Brain microvascular endothelial cell (primary cell): ENCODE measurements at regions not wholly inside any gene's neighbourhood (a gene's known extent, or its start where the extent isn't known, plus 50 kb on each side); places are given as distances from the start of the nearest gene placed in this dataset.

ENCODE experiments used
- DNase-seq: peaks from one replicate; pipeline ENCODE4 v3.0.0-alpha.2; 2020
- H3K27ac ChIP-seq: fragments of 250-450 bp; sonication (Bioruptor Pico); 2 replicates; pipeline ENCODE4 v1.5.1; 2020; ENCODE audit warnings: mild to moderate bottlenecking, moderate library complexity
- H3K27me3 ChIP-seq: fragments of 250-450 bp; sonication (Bioruptor Pico); replicated peaks from 2 replicates; pipeline ENCODE4 v1.5.1; 2020; ENCODE audit warnings: mild to moderate bottlenecking
- H3K36me3 ChIP-seq: fragments of 250-450 bp; sonication (Bioruptor Pico); replicated peaks from 2 replicates; pipeline ENCODE4 v1.5.1; 2020; ENCODE audit warnings: mild to moderate bottlenecking
- H3K4me3 ChIP-seq: 2 replicates; pipeline ENCODE4 v1.5.1; 2011; ENCODE audit warnings: low read depth, mild to moderate bottlenecking, control low read depth, low read length, moderate library complexity
- CTCF ChIP-seq: IDR thresholded peaks from 2 replicates; pipeline ENCODE4 v1.5.1; 2011; ENCODE audit warnings: low read depth, mild to moderate bottlenecking, moderate library complexity, low read length, control low read depth, inconsistent platforms; ENCODE audit errors: missing control alignments
- in situ Hi-C: cut with HindIII; loops from 2 replicates; pipeline ENCODE4 v1.10.0; 2017; ENCODE audit warnings: low sequenced_read_pairs, low pct_ligation_motif_present

GRCh38 chr19:33902802-33903488 lies 106.3 kb downstream of the KCTD15 start:
- Histone ChIP-seq H3K27ac (no peak overlapping the region), H3K27me3 (no peaks in the 10 kb centered on the region), H3K4me3 (no peak overlapping the region), H3K36me3 (no peaks in the 10 kb centered on the region)
- no peak for DNase-seq
- in situ Hi-C loops = no loop called here
- no peak for TF ChIP-seq CTCF

GRCh38 chr19:33903489-33903850 lies 106.8 kb downstream of the KCTD15 start:
- Histone ChIP-seq H3K27ac (no peak overlapping the region), H3K36me3 (no peaks in the 10 kb centered on the region), H3K4me3 (no peak overlapping the region), H3K27me3 (no peaks in the 10 kb centered on the region)
- no peak for TF ChIP-seq CTCF
- in situ Hi-C loops = no loop called here
- DNase-seq = no peak

GRCh38 chr19:33904681-33905080 lies 108.0 kb downstream of the KCTD15 start:
- Histone ChIP-seq H3K4me3 (no peak overlapping the region), H3K36me3 (no peaks in the 10 kb centered on the region), H3K27ac (peak overlapping the region; percentile 58), H3K27me3 (no peaks in the 10 kb centered on the region)
- DNase-seq = peak; percentile 53
- TF ChIP-seq CTCF = no peak
- in situ Hi-C loops = no loop called here

- peak overlapping the region; percentile 58 for H3K27ac ChIP-seq
- no peaks in the 10 kb centered on the region for H3K36me3 ChIP-seq
- in situ Hi-C loops = no loop called here
- DNase-seq = peak; percentile 6
- TF ChIP-seq CTCF = no peak
- H3K27me3 ChIP-seq = no peaks in the 10 kb centered on the region
- peak overlapping the region; percentile 52 for H3K4me3 ChIP-seq
Observed at GRCh38 chr19:33905473-33905936, 108.8 kb downstream of the KCTD15 start.

GRCh38 chr19:33905937-33906577 lies 109.4 kb downstream of the KCTD15 start:
- Histone ChIP-seq H3K36me3 (no peaks in the 10 kb centered on the region), H3K27me3 (no peaks in the 10 kb centered on the region), H3K27ac (peak overlapping the region; percentile 58), H3K4me3 (peak overlapping the region; percentile 52)
- TF ChIP-seq CTCF = no peak
- in situ Hi-C loops = no loop called here
- peak; percentile 3 for DNase-seq
